Immature natural killer cell (primary cell): ENCODE measurements at regions not wholly inside any gene's neighbourhood (a gene's known extent, or its start where the extent isn't known, plus 50 kb on each side); places are given as distances from the start of the nearest gene placed in this dataset.

Source experiments
- DNase-seq, 3 donors: peaks; one replicate each; pipeline ENCODE4 v3.0.0; 2022; ENCODE audit warnings: mixed read lengths in 1 of 3
- H3K27ac Mint-ChIP-seq, 6 donors: one replicate each; pipeline ENCODE4 v1.8.0; 2020; ENCODE audit warnings: mixed read lengths in 6 of 6, mild to moderate bottlenecking in 5 of 6, inconsistent platforms in 4 of 6, moderate library complexity in 3 of 6
- H3K27me3 Mint-ChIP-seq, 3 donors: one replicate each; pipeline ENCODE4 v1.8.0; 2020 to 2021; ENCODE audit warnings: low read depth in 3 of 3, mild to moderate bottlenecking in 3 of 3, mixed read lengths in 3 of 3, moderate library complexity in 3 of 3, inconsistent platforms in 1 of 3
- H3K36me3 Mint-ChIP-seq, 3 donors: one replicate each; pipeline ENCODE4 v1.8.0; 2020; ENCODE audit warnings: mixed read lengths in 3 of 3, inconsistent platforms in 2 of 3, mild to moderate bottlenecking in 2 of 3
- H3K4me1 Mint-ChIP-seq, 2 donors: one replicate each; pipeline ENCODE4 v1.8.0; 2020; ENCODE audit warnings: inconsistent platforms in 2 of 2, mild to moderate bottlenecking in 2 of 2, mixed read lengths in 2 of 2, moderate library complexity in 1 of 2
- H3K4me3 Mint-ChIP-seq, 5 donors: one replicate each; pipeline ENCODE4 v1.8.0; 2020; ENCODE audit warnings: mild to moderate bottlenecking in 5 of 5, mixed read lengths in 5 of 5, inconsistent platforms in 3 of 5, moderate library complexity in 3 of 5
- H3K9me3 Mint-ChIP-seq, 6 donors: one replicate each; pipeline ENCODE4 v1.8.0; 2020; ENCODE audit warnings: mild to moderate bottlenecking in 6 of 6, mixed read lengths in 6 of 6, inconsistent platforms in 4 of 6, moderate library complexity in 3 of 6

GRCh38 chr2:120473522-120474271 is 127.8 kb downstream of the INHBB start:
- no peaks in the 10 kb centered on the region for H3K4me1 Mint-ChIP-seq
- no peaks in the 10 kb centered on the region for H3K36me3 Mint-ChIP-seq
- peak overlapping the region in 1 of 6 donors; percentile 18 for H3K27ac Mint-ChIP-seq
- no peak for DNase-seq
- peaks cover 0 to 4% (median 0%) of the 10 kb centered on the region in 3 donors for H3K27me3 Mint-ChIP-seq
- no peak overlapping the region for H3K4me3 Mint-ChIP-seq
- peaks cover 0 to 2% (median 0%) of the 10 kb centered on the region in 6 donors for H3K9me3 Mint-ChIP-seq

GRCh38 chr2:120474486-120474885 is 128.6 kb downstream of the INHBB start:
- no peak overlapping the region for H3K27ac Mint-ChIP-seq
- H3K4me3 Mint-ChIP-seq, result no peak overlapping the region
- no peaks in the 10 kb centered on the region for H3K4me1 Mint-ChIP-seq
- H3K36me3 Mint-ChIP-seq, result no peaks in the 10 kb centered on the region
- H3K9me3 Mint-ChIP-seq, result peaks cover 0 to 2% (median 0%) of the 10 kb centered on the region in 6 donors
- peaks cover 0 to 2% (median 0%) of the 10 kb centered on the region in 3 donors for H3K27me3 Mint-ChIP-seq
- DNase-seq, result no peak

GRCh38 chr2:120476141-120476540 is 130.2 kb downstream of the INHBB start:
- H3K4me1 Mint-ChIP-seq, result no peaks in the 10 kb centered on the region
- H3K27ac Mint-ChIP-seq, result no peak overlapping the region
- DNase-seq, result no peak
- H3K9me3 Mint-ChIP-seq, result no peaks in the 10 kb centered on the region
- H3K36me3 Mint-ChIP-seq, result no peaks in the 10 kb centered on the region
- no peak overlapping the region for H3K4me3 Mint-ChIP-seq
- H3K27me3 Mint-ChIP-seq, result peaks cover 0 to 2% (median 0%) of the 10 kb centered on the region in 3 donors

- Mint-ChIP-seq H3K9me3 (no peaks in the 10 kb centered on the region), H3K36me3 (no peaks in the 10 kb centered on the region), H3K27me3 (peaks cover 0 to 2% (median 0%) of the 10 kb centered on the region in 3 donors), H3K27ac (no peak overlapping the region), H3K4me1 (no peaks in the 10 kb centered on the region), H3K4me3 (no peak overlapping the region)
- no peak for DNase-seq
Measured at GRCh38 chr2:120477198-120477597, 131.3 kb downstream of the INHBB start.

- H3K36me3 Mint-ChIP-seq, result no peaks in the 10 kb centered on the region
- no peaks in the 10 kb centered on the region for H3K4me1 Mint-ChIP-seq
- H3K27me3 Mint-ChIP-seq, result peaks cover 0 to 2% (median 0%) of the 10 kb centered on the region in 3 donors
- no peak for DNase-seq
- H3K27ac Mint-ChIP-seq, result no peak overlapping the region
- H3K4me3 Mint-ChIP-seq, result no peak overlapping the region
- no peaks in the 10 kb centered on the region for H3K9me3 Mint-ChIP-seq
Measured at GRCh38 chr2:120477831-120478481, 132.0 kb downstream of the INHBB start.

GRCh38 chr2:120480346-120480902 is 134.5 kb downstream of the INHBB start:
- Mint-ChIP-seq H3K36me3 (no peaks in the 10 kb centered on the region), H3K27ac (no peak overlapping the region), H3K4me3 (no peak overlapping the region), H3K9me3 (no peaks in the 10 kb centered on the region), H3K4me1 (no peaks in the 10 kb centered on the region), H3K27me3 (peaks cover 0 to 5% (median 2%) of the 10 kb centered on the region in 3 donors)
- no peak for DNase-seq

GRCh38 chr2:120480903-120481445 is 135.0 kb downstream of the INHBB start:
- Mint-ChIP-seq H3K4me3 (no peak overlapping the region), H3K27me3 (peaks cover under 1 to 6% (median 2%) of the 10 kb centered on the region in 3 donors), H3K36me3 (no peaks in the 10 kb centered on the region), H3K9me3 (no peaks in the 10 kb centered on the region), H3K4me1 (no peaks in the 10 kb centered on the region), H3K27ac (no peak overlapping the region)
- no peak for DNase-seq

GRCh38 chr2:120481446-120482194 is 135.7 kb downstream of the INHBB start:
- Mint-ChIP-seq H3K4me1 (no peaks in the 10 kb centered on the region), H3K36me3 (no peaks in the 10 kb centered on the region), H3K27ac (no peak overlapping the region), H3K27me3 (peaks cover 2 to 6% (median 2%) of the 10 kb centered on the region in 3 donors), H3K9me3 (no peaks in the 10 kb centered on the region), H3K4me3 (no peak overlapping the region)
- DNase-seq, result no peak

- Mint-ChIP-seq H3K4me3 (no peak overlapping the region), H3K9me3 (no peaks in the 10 kb centered on the region), H3K36me3 (no peaks in the 10 kb centered on the region), H3K27me3 (peaks cover 2 to 6% (median 2%) of the 10 kb centered on the region in 3 donors), H3K4me1 (no peaks in the 10 kb centered on the region), H3K27ac (no peak overlapping the region)
- no peak for DNase-seq
Measured at GRCh38 chr2:120482334-120482733, 136.4 kb downstream of the INHBB start.

- H3K9me3 Mint-ChIP-seq, result no peaks in the 10 kb centered on the region
- H3K4me3 Mint-ChIP-seq, result no peak overlapping the region
- H3K27me3 Mint-ChIP-seq, result peaks cover 0 to 6% (median 2%) of the 10 kb centered on the region in 3 donors
- no peaks in the 10 kb centered on the region for H3K36me3 Mint-ChIP-seq
- DNase-seq, result no peak
- no peaks in the 10 kb centered on the region for H3K4me1 Mint-ChIP-seq
- H3K27ac Mint-ChIP-seq, result no peak overlapping the region
Measured at GRCh38 chr2:120483355-120483754, 137.4 kb downstream of the INHBB start.

GRCh38 chr2:120485096-120485495 is 139.2 kb downstream of the INHBB start:
- no peak for DNase-seq
- no peaks in the 10 kb centered on the region for H3K36me3 Mint-ChIP-seq
- H3K27me3 Mint-ChIP-seq, result peaks cover 0 to 6% (median 4%) of the 10 kb centered on the region in 3 donors
- no peak overlapping the region for H3K27ac Mint-ChIP-seq
- H3K9me3 Mint-ChIP-seq, result no peaks in the 10 kb centered on the region
- no peaks in the 10 kb centered on the region for H3K4me1 Mint-ChIP-seq
- no peak overlapping the region for H3K4me3 Mint-ChIP-seq

- DNase-seq, result no peak
- Mint-ChIP-seq H3K27ac (no peak overlapping the region), H3K4me1 (no peaks in the 10 kb centered on the region), H3K4me3 (no peak overlapping the region), H3K9me3 (no peaks in the 10 kb centered on the region), H3K27me3 (peaks cover 0 to 10% (median 6%) of the 10 kb centered on the region in 3 donors), H3K36me3 (no peaks in the 10 kb centered on the region)
Measured at GRCh38 chr2:120486441-120486840, 140.5 kb downstream of the INHBB start.

- H3K27ac Mint-ChIP-seq, result no peak overlapping the region
- no peak for DNase-seq
- peaks cover 0 to 11% (median 6%) of the 10 kb centered on the region in 3 donors for H3K27me3 Mint-ChIP-seq
- no peaks in the 10 kb centered on the region for H3K9me3 Mint-ChIP-seq
- no peaks in the 10 kb centered on the region for H3K4me1 Mint-ChIP-seq
- no peaks in the 10 kb centered on the region for H3K36me3 Mint-ChIP-seq
- no peak overlapping the region for H3K4me3 Mint-ChIP-seq
Measured at GRCh38 chr2:120486946-120487345, 141.0 kb downstream of the INHBB start.
